Gastroesophageal sphincter (tissue), 4 donors: ENCODE measurements at regions not wholly inside any gene's neighbourhood (a gene's known extent, or its start where the extent isn't known, plus 50 kb on each side); places are given as distances from the start of the nearest gene placed in this dataset.

ENCODE experiments used
- ATAC-seq: fragments of 150-250 bp; one replicate; pipeline ENCODE4 v1.9.1; 2016; ENCODE audit warnings: mild to moderate bottlenecking, moderate library complexity
- H3K27ac ChIP-seq, 4 donors: fragments of 200-600 bp; sonication (generic) in 3 of 4; 1 replicate in 3 of 4; 2 replicates in 1 of 4; pipeline ENCODE4 v1.5.1; 2016 to 2019
- H3K27me3 ChIP-seq: fragments of 200-600 bp; sonication (generic); one replicate; pipeline ENCODE4 v1.5.1; 2019
- H3K36me3 ChIP-seq, 2 donors: fragments of 200-600 bp; sonication (generic); one replicate each; pipeline ENCODE4 v1.5.1; 2019; ENCODE audit warnings: control low read depth in 1 of 2
- H3K4me1 ChIP-seq, 3 donors: fragments of 200-600 bp; sonication (generic); 1 replicate in 2 of 3; 2 replicates in 1 of 3; pipeline ENCODE4 v1.5.1; 2016 to 2019; ENCODE audit warnings: control low read depth in 2 of 3
- H3K4me3 ChIP-seq, 2 donors: fragments of 200-600 bp; sonication (generic); one replicate each; pipeline ENCODE4 v1.5.1; 2019; ENCODE audit warnings: mild to moderate bottlenecking in 1 of 2, moderate library complexity in 1 of 2
- H3K9me3 ChIP-seq, 3 donors: fragments of 200-600 bp; sonication (generic); one replicate each; pipeline ENCODE4 v1.5.1; 2017 to 2019; ENCODE audit warnings: control low read depth in 2 of 3
- CTCF ChIP-seq, 4 experiments: fragments of 200-600 bp in 2 of 4; fragments of 450-650 bp in 2 of 4; sonication (generic) in 1 of 4; IDR thresholded peaks; one replicate each; pipeline ENCODE4 v1.5.1; 2017 to 2019; ENCODE audit warnings: antibody characterized with exemption in 4 of 4, mild to moderate bottlenecking in 2 of 4, moderate library complexity in 2 of 4
- EP300 ChIP-seq: sonication (generic); formaldehyde crosslinking; IDR thresholded peaks from one replicate; pipeline ENCODE4 v1.6.1; 2017; ENCODE audit warnings: antibody characterized with exemption, mild to moderate bottlenecking
- POLR2A ChIP-seq, 2 donors: fragments of 450-650 bp; IDR thresholded peaks; one replicate each; pipeline ENCODE4 v1.6.1; 2017; ENCODE audit warnings: antibody characterized with exemption in 2 of 2, mild to moderate bottlenecking in 2 of 2, moderate library complexity in 1 of 2
- POLR2AphosphoS5 ChIP-seq: sonication (generic); formaldehyde crosslinking; IDR thresholded peaks from one replicate; pipeline ENCODE4 v1.6.1; 2017; ENCODE audit warnings: antibody characterized with exemption
- WGBS, 2 donors: methylation state at CpG; one replicate each; pipeline ENCODE4 v1.1.5; 2018; ENCODE audit warnings: low coverage in 1 of 2; 5-methylcytosine and 5-hydroxymethylcytosine counted together

- 43 to 67% methylated on average over 3 to 4 of the region's 4 CpGs for WGBS, 2 donors
- no peak for ATAC-seq
- H3K27ac ChIP-seq: no peak overlapping the region
These were observed 633.1 kb downstream of the BCL11A start for GRCh38 chr2:59920307-59920706.

GRCh38 chr2:59919579-59919978, 633.9 kb downstream of the BCL11A start:
- no peaks in the 10 kb centered on the region for H3K4me1 ChIP-seq
- TF ChIP-seq POLR2A (IDR thresholded peaks at IDR 0.05): no peak
- TF ChIP-seq POLR2AphosphoS5: no peak
- TF ChIP-seq EP300: no peak
- TF ChIP-seq CTCF (IDR thresholded peaks at IDR 0.05): no peak
- no peak overlapping the region for H3K27ac ChIP-seq
- H3K4me3 ChIP-seq: no peak overlapping the region
- ATAC-seq: no peak
- H3K9me3 ChIP-seq: no peaks in the 10 kb centered on the region
- no peaks in the 10 kb centered on the region for H3K36me3 ChIP-seq
- peaks cover 5% of the 10 kb centered on the region for H3K27me3 ChIP-seq
- WGBS, 2 donors: 78 to 83% methylated on average over 1 of the region's 1 CpG

More at GRCh38 chr2:59920307-59920706, 633.1 kb downstream of the BCL11A start:
- Histone ChIP-seq H3K27me3 (peaks cover 5% of the 10 kb centered on the region), H3K9me3 (no peaks in the 10 kb centered on the region), H3K36me3 (no peaks in the 10 kb centered on the region), H3K4me3 (no peak overlapping the region), H3K4me1 (no peaks in the 10 kb centered on the region)
- no peak for TF ChIP-seq POLR2A (IDR thresholded peaks at IDR 0.05)
- TF ChIP-seq CTCF (IDR thresholded peaks at IDR 0.05): no peak
- no peak for TF ChIP-seq POLR2AphosphoS5
- TF ChIP-seq EP300: no peak

GRCh38 chr2:59912042-59912441, 641.4 kb downstream of the BCL11A start:
- WGBS, 2 donors: 58 to 73% methylated on average over 1 of the region's 1 CpG
- Histone ChIP-seq H3K27ac (no peak overlapping the region), H3K4me3 (no peak overlapping the region), H3K36me3 (no peaks in the 10 kb centered on the region), H3K4me1 (no peaks in the 10 kb centered on the region), H3K27me3 (peaks cover 4% of the 10 kb centered on the region), H3K9me3 (no peaks in the 10 kb centered on the region)
- ATAC-seq: no peak
- TF ChIP-seq POLR2AphosphoS5: no peak
- no peak for TF ChIP-seq EP300
- TF ChIP-seq CTCF (IDR thresholded peaks at IDR 0.05): no peak
- no peak for TF ChIP-seq POLR2A (IDR thresholded peaks at IDR 0.05)

- H3K27me3 ChIP-seq: peaks cover 10% of the 10 kb centered on the region
- TF ChIP-seq POLR2A (IDR thresholded peaks at IDR 0.05) (no peak), CTCF (IDR thresholded peaks at IDR 0.05) (no peak), EP300 (no peak), POLR2AphosphoS5 (no peak)
- no peaks in the 10 kb centered on the region for H3K9me3 ChIP-seq
- 100% methylated on average over 1 of the region's 1 CpG; no CpG with 5 or more reads in 1 of the 2 donors for WGBS, 2 donors
- no peaks in the 10 kb centered on the region for H3K36me3 ChIP-seq
- no peak for ATAC-seq
- H3K27ac ChIP-seq: no peak overlapping the region
- H3K4me3 ChIP-seq: no peak overlapping the region
- no peaks in the 10 kb centered on the region for H3K4me1 ChIP-seq
These were observed 643.3 kb downstream of the BCL11A start for GRCh38 chr2:59910166-59910565.

GRCh38 chr2:59909147-59909546, 644.3 kb downstream of the BCL11A start:
- H3K4me3 ChIP-seq: no peak overlapping the region
- ATAC-seq: no peak
- peaks cover 11% of the 10 kb centered on the region for H3K27me3 ChIP-seq
- no peak overlapping the region for H3K27ac ChIP-seq
- H3K36me3 ChIP-seq: no peaks in the 10 kb centered on the region
- H3K9me3 ChIP-seq: no peaks in the 10 kb centered on the region
- no peaks in the 10 kb centered on the region for H3K4me1 ChIP-seq
- 63 to 73% methylated on average over 2 to 3 of the region's 3 CpGs for WGBS, 2 donors
- TF ChIP-seq CTCF (IDR thresholded peaks at IDR 0.05) (no peak), EP300 (no peak), POLR2AphosphoS5 (no peak), POLR2A (IDR thresholded peaks at IDR 0.05) (no peak)
